ENCODE measurements at regions not wholly inside any gene's neighbourhood (a gene's known extent, or its start where the extent isn't known, plus 50 kb on each side); places are given as distances from the start of the nearest gene placed in this dataset.
"Not testable (repeated sequence)": the region's sequence is repeated elsewhere in the genome, so short reads cannot be mapped to it uniquely, and the experiment has no call there.

DNA sequence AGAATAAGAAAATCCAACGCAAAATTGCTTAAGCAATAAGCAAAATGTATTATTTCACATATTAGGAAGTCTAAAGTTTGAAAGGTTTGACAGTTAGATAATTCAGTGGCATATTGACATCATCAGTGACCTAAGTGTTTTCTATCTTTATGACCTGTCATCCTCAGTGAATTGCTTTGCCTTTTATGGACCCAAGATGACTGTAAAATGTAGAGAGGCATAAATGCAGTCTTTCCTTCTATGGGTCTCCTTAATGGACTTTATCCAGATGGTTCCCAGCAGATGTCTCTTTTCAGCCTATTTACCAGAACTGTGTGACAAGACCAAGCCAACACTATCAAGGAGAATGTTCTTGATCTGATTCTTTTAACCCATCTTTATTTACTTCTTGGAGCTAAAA lies 192.9 kb downstream of the SPDYE17 start:
- not testable (repeated sequence) for DNase-seq

DNA sequence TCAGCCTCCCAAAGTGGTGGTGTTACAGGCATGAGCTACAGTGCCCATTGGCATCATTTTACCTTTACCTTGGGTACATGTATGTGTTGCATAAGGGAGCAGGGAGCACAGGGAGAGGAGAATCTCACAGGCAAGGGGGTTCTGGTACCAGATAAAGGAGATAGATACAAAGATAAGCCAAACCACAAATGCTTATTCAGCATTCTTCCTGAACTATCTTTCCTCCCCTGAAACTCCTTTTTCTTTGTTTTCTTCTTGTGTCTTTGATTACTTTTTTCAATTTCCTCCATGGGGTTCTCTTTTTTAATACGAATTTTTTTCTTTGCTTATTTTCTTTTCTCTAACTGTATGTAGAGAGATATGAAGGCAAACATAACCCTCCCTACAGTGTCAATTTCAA lies 193.8 kb downstream of the SPDYE17 start:
- DNase-seq: not testable (repeated sequence)

DNA sequence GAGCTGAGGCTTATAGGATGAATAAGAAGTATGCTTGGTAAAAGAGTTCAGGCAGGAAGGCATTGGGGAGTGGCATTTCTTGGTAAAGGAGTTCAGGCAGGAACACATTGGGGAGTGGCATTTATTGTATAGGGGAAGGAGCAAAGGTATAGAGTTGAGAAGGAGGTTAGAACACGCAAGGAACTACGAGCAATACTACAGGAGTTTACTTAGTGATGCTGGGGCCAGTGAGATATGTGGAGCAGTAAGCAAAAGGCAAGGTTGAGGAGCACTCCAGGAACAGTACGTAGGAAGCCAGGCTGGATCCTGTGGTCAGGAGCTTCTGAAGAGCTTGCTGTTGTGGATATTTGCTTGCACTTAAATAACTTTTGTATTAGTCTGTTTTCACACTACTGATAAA lies 202.2 kb upstream of the POMZP3 start:
- DNase-seq: not testable (repeated sequence)

DNA sequence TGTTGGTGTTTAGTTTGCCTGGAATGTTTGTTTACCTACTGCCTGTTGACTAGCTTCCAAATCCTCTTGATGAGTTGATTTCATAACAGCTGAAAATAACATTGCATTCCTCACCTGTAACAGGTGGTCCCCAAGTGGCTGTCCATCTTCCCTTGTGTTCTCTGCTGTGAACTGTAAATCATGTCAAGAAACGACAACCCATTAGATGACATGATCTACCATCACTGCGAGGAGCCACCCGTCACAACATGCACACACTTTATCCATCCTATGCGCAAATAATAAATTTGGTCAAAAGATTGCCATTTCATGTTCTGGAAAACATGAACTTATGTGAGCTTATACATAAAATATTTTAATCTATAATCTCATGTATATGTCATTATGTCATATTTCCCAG lies 199.1 kb upstream of the POMZP3 start:
- not testable (repeated sequence) for DNase-seq

DNA sequence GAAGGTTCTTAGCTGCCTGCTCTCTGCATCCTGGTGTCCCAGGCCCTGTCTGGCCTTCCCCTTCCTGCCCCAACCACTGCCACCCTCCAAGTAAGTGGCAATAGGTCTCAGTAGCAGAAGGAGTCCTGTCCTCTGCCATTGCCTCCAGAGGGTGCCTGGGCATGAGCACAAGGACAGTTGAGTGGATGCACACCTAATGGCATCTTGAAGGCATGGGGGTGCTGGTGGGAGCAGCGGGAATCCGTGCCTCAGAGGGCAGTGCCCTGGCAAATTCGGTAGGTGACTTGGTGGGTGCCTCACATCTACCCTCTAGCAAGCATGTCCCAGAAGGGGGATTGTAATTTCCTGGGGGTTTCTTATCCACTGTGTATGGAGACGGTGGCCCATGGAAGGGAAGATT lies 182.8 kb upstream of the POMZP3 start:
- DNase-seq: not testable (repeated sequence)

DNA sequence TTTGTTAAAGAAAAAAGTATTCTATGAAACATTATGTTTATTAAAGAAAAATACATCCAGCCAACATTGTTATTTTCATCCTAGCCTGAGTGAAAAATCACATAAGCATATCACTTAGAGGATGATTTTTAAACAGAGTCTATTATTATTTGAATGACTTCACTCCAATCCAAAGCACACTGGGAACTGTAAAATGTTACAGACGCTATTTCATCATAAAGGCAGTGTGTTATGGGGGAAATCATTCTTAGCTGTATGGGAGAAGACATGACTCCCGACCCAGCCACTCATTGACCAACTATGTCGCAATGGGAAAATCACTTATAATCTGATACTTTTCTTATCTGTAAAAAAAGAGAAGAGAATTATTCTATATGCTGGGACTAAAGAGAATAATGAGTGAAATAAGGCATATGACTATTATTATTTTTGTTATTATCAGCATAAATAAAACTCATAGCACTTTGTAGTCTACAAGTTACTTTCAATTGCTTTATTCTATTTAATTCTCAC lies 180.6 kb upstream of the POMZP3 start:
- not testable (repeated sequence) for DNase-seq

DNA sequence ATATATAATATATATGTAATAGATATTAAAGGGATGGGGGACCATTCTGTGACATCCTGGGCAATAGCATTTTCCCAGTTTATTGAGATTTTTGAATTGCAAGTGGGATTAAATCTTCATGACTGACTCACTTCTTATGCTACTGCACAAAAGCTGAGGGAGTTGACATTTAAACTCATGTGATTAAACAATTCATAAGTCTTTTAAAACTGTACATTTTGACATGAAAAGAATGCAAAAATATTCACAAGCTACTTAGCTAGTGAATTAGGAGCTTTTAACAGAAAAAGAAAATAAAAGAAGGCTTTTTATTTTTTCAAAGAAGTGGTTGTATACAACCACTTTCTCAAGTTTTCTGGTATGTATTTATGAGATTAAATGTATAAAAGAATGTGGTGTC lies 179.4 kb upstream of the POMZP3 start:
- DNase-seq: not testable (repeated sequence)

DNA sequence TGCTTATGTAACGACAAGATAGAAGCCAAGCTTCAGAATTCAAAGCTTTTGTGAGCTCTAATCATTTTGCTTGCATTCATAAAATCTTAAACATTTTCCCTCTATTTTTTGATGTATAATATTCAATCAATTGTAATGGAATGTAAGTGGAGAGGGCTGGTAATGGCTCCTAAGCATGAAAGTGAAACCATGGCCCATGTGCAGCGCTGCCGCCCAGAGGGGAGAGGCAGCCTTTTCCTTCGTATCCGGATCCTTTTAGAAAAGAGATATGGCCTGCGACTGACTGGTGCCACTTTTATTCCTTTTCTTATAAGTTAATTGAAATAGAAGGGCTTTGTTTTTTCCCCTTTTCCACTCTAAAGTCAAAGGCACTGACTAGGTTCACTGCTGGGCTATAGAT lies 178.9 kb upstream of the POMZP3 start:
- not testable (repeated sequence) for DNase-seq

DNA sequence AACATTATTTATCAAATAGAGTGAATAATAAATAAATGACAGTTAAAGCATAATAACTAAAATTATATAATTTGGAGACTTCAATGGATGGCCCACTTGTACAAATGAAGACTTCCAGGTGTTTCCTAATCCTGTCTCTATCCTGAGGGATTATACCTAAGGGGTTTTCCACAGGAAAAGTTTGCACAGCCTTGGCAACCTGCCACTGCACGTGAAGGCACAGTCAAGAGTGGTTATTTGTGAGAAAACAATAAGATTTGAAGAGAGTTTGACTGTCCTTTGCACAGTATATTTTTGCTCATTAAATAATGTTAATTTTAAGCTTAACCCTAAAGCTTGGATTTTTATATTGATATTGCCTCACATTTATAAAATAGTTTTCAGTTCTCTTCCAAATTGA lies 178.2 kb upstream of the POMZP3 start:
- not testable (repeated sequence) for DNase-seq

DNA sequence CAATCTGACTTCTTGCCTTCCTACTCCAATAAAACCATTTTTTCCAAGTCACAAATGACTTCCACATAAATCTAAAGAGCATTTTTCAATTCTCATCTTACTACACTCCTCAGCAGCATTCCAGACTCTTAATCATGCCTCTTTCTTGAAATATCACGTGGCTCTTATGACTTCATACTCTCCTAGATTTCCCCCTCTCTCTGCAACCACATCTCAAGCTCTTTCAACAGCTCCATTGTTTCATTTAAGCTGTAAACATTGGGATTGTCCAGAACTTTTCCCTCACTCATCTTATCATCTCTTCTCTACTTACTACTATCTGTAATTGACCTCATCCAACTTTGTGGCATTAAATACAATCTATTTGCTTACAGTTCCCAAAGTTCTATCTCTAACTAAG lies 170.6 kb upstream of the POMZP3 start:
- not testable (repeated sequence) for DNase-seq

DNA sequence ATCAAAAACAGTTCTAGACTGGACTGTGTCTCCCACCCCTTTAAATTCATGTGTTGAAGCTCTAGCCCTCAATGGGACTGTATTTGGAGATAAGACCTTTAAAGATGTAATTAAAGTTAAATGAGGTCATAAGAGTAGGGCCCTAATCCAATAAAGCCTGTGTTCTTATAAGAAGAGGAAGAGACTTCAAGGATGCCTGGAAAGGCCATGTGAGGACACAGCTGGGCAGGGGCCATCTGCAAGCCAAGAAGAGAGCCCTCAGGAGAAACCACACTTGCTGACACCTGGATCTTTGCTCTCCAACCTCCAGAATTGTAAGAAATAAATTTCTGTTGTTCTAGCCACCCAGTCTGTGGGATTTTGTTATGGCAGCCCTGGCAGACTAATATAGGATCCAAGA lies 153.6 kb upstream of the POMZP3 start:
- DNase-seq: not testable (repeated sequence)

DNA sequence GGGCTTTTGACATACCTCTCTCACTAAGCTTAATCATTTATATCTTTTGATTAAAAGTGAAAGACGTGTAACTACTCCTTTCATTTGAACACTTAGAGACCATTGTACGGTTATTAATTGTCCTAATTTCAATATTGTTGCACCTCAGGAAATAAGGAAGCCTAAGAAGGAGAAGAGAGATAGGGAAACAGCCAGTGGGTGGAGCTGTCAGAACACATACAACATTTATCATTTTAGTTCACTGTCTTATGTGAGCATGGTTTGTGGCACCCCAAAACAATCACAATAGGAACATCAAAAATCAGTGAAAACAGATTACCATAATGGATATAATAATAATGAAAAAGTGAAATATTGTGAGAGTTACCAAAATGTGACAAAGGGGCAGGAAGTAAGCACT lies 147.2 kb upstream of the POMZP3 start:
- not testable (repeated sequence) for DNase-seq

DNA sequence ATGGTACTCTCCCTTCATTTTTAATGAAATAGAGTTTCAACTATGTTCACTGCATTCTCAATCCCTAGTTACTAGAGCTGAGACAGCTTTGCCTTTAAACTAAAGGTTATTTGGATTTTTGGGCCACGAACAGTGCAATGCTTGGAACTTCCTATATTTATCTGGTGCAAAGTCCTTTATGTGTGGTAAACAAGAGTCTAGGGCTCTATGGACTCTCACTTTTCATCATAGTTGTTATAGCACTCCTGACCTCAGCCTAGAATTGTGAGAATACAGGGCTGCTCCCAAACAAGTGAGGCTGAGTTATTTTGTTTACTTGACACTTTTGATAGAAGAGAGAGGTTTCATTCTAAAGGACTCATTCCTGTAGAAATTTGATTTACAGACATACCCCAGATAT lies 144.9 kb upstream of the POMZP3 start:
- not testable (repeated sequence) for DNase-seq

DNA sequence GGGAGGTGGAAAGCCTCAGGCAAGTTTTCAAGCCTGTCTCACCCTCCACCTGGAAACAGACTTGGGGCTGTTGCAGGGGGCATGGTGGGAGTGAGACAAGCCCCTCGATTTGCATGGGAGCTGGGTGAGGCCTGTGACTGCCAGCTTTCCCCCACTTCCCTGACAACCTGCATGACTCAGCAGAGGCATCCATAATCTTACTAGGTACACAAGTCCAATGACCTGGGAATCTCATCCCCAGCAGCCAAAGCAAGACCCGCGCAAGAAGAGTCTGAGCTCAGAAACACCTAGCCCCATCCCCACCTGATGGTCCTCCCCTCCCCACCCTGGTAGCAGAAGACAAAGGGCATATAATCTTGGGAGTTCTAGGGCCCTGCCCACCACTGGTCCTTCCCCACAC lies 136.9 kb upstream of the POMZP3 start:
- DNase-seq: not testable (repeated sequence)

DNA sequence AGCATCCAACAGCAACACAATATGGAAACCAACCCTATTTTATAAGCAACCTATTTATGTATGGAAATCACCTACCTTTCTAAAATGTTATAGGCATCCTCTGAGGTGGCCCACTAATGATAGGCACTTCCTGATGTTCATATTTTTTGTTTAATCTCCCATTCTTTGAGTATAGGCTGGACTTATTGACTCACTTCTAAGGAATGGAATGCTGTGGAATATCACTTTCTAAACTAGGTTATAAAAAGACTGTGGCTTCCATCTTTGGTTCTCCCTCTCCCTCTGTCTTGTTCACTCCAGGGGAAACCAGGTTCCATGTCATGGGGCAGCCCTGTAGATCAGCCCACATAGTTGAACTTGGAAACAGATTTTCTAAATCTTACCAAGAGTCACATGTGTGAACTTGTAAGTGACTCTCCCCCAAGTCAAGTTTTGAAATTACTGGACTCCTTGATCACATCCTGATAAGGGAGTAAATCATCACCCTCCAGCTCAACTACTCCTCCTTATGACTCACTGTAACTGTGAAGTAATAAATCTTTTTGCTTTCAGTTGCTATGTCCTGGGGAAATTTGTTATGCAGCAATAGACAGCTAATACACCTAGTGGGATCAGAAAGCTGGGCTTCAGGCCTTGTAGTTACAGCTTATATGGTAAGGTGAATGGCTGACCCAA lies 133.6 kb upstream of the POMZP3 start:
- not testable (repeated sequence) for DNase-seq

DNA sequence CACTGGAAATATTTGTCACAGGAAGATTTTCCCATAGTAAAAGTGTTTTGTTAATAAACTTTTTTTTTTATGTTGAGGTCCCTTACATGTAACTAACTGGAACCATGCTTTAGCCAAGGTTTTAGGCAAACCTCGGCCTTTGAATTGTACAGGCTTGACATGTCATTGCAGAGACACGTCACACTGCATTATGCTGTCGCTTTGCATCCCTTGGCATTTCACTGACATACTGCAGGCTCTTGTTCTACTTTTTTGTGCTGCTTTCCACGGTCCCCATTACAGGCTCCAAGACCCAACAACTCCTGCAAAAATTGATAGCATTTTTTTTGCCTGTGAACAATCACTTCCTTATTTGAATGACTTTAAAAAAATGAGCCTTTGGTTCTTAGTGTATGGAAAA lies 112.5 kb upstream of the POMZP3 start:
- not testable (repeated sequence) for DNase-seq

DNA sequence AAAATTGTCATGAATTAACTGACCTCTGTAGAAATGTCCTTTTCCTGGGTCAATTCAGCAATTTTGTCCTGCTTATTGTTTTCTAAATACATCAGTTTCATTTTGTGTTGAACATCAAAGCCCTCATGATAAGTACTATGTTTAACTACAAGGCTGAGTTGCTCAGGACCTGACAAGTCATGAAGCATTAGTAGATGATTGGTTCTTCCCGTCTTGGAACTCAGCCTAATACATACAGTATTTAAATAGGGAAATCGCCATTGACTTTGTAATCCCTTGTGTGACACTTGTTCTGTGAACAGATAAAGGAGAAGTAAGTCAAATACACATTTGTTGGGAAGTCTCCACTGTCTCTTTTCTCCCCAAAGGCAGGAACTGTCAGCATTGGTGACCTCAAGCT lies 109.6 kb upstream of the POMZP3 start:
- not testable (repeated sequence) for DNase-seq

DNA sequence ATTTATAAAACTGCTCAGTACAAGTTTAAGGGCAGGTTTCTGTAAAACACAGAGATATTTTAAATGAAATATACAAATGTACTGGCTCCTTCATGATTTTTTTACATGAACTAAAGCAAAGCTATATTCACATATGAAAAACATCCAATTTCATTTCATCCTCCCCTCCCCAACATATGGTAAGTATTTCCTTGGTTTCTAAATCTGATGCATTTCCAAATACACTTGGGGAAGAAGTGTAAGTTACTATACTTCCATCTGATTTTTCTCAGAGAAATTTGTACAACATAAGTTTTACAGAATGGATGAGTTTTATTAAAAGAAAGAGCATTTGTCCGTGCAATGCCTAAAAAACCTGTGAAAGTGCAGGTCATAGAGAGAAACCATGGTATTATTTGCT lies 109.0 kb upstream of the POMZP3 start:
- not testable (repeated sequence) for DNase-seq

DNA sequence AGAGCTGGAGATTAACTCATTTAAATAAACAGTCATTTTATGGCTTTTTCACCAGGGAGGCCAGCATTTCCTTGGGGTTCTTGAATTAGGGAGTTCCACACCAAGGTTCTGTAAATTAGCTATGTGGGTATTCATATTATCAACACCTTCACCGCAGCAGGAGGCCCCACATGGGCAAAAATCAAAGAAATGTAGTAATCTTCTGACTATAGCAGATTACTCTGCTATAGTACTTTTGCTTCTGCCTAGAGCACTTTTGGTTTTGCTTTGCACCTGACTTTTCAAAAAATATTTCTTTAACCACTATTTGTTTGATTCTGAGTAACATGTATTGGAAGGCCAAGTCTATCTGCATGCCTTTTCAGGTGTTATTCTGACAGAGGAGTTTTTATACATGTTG lies 108.6 kb upstream of the POMZP3 start:
- not testable (repeated sequence) for DNase-seq

DNA sequence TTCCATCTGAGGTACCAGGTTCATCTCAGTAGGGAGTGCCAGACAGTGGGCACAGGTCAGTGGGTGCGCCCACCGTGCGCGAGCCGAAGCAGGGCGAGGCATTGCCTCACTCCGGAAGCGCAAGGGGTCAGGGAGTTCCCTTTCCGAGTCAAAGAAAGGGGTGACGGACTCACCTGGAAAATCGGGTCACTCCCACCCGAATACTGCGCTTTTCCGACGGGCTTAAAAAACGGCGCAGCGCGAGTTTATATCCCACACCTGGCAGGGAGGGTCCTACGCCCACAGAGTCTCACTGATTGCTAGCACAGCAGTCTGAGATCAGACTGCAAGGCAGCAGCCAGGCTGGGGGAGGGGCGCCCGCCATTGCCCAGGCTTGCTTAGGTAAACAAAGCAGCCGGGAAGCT lies 101.5 kb upstream of the POMZP3 start:
- peak; percentile 2 for DNase-seq

DNA sequence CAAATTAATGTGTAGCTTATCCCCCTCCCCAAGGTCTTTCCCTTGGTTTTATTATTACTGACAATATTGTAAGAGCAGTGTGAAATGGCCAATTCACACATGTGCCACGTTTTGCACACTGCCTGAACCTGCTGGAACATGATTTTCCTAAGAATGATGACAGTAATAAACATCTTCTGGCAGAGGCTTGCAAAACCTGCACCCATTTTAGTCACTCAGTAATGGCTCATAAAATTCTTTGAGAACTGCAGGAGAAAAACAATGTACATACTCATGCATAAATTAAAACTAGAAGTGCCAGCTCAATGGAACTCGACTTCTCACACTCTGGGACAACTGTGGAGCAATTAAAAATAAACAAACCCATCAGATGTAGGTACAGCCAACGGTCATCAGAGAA lies 96.8 kb upstream of the POMZP3 start:
- DNase-seq: not testable (repeated sequence)

DNA sequence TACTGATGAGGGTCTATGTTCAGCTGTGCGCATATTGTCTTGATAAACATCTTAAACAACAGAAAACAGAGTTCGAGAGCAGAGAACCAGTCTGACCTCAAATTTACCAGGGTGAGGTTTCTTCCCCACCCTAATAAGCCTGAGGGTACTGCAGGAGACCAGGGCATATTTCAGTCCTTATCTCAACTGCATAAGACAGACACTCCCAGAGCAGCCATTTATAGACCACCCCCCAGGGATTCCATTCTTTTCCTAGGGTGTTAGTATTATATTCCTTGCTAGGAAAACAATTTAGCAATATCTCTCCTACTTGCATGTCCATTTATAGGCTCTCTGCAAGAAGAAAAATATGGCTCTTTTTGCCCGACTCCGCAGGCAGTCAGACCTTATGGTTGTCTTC lies 89.5 kb upstream of the POMZP3 start:
- not testable (repeated sequence) for DNase-seq

DNA sequence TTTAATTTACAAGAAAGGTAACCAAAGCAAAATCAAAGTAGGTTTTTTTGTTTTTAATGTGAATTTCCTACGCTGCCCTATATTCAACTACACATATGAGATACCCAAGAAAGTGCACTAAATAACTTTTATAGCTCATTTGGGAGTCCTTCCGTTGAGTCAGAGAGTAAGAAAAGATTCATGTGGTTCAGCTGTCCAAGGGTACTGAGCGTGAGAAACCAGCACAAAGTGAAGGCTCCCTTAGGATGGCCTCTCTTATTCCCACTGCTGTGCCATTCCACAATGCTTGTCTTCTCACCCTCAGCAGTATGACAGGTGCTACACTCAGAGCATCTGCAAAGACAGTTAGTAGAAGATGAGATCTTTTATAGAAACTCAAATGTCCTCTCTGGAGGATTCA lies 85.8 kb upstream of the POMZP3 start:
- not testable (repeated sequence) for DNase-seq

DNA sequence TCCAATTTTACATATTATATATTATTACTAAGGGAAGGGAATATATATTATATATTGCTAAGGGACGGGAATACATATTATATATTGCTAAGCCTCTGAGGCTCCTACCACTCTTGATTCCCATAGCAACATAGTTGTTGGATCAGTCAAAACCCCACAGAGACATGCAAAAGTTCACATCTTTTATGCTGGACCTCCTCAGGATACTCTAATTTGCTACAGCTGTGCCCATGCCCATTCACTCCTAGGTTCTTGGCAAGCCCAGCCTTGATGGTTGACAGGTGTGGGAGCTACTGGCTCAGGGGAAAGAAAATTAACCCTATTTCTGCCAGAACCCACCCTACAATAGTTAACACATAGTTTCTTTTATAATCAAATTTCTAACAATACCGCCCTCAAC lies 84.6 kb upstream of the POMZP3 start:
- peak; percentile 17 for DNase-seq

DNA sequence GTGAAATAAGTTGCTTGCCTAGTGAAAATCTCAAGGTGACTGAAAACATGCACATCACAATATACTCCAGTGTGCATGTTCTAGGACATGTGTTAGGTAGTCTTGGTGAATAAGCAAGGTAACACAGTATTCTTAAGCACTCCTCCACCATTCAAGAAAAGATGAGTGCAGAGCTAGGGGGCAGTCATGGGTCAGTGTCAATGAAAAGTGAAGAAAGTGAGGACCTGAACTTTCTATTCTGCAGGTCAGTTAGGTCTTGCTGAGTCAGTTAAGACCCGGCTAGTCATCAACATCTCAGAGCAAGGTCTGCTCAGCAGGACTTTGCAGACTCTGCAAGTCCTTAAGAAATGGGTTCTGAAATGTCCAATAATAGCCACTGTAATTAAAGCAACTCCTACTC lies 82.6 kb upstream of the POMZP3 start:
- DNase-seq: not testable (repeated sequence)

All from NCI-H2171 (cell line).